GM06990 (cell line): ENCODE measurements at regions not wholly inside any gene's neighbourhood (a gene's known extent, or its start where the extent isn't known, plus 50 kb on each side); places are given as distances from the start of the nearest gene placed in this dataset.

ENCODE experiments used
- DNase-seq: peaks from one replicate; pipeline ENCODE4 v3.0.0-alpha.2; 2011; ENCODE audit not compliant: insufficient read length; ENCODE audit errors: extremely low read depth
- H3K27me3 ChIP-seq: replicated peaks from 2 replicates; pipeline ENCODE4 v1.6.0; 2011; ENCODE audit warnings: low read length; ENCODE audit not compliant: control insufficient read depth, insufficient read depth
- H3K36me3 ChIP-seq: 2 replicates; pipeline ENCODE4 v1.5.1; 2011; ENCODE audit warnings: low read length; ENCODE audit not compliant: control insufficient read depth, insufficient read depth
- H3K4me3 ChIP-seq: replicated peaks from 2 replicates; pipeline ENCODE4 v1.5.1; 2011; ENCODE audit warnings: low read depth, mild to moderate bottlenecking, control low read depth, low read length
- TF ChIP-seq, protein P1 (sequence below): IDR thresholded peaks from 2 replicates; pipeline ENCODE4 v1.5.1; 2011; ENCODE audit warnings: low read length, control low read depth, mild to moderate bottlenecking, inconsistent platforms; ENCODE audit not compliant: insufficient read depth, poor library complexity, severe bottlenecking

- no peaks in the 10 kb centered on the region for H3K36me3 ChIP-seq
- no peaks in the 10 kb centered on the region for H3K27me3 ChIP-seq
- no peak overlapping the region for H3K4me3 ChIP-seq
- no peak for DNase-seq
- TF ChIP-seq, protein P1, sequence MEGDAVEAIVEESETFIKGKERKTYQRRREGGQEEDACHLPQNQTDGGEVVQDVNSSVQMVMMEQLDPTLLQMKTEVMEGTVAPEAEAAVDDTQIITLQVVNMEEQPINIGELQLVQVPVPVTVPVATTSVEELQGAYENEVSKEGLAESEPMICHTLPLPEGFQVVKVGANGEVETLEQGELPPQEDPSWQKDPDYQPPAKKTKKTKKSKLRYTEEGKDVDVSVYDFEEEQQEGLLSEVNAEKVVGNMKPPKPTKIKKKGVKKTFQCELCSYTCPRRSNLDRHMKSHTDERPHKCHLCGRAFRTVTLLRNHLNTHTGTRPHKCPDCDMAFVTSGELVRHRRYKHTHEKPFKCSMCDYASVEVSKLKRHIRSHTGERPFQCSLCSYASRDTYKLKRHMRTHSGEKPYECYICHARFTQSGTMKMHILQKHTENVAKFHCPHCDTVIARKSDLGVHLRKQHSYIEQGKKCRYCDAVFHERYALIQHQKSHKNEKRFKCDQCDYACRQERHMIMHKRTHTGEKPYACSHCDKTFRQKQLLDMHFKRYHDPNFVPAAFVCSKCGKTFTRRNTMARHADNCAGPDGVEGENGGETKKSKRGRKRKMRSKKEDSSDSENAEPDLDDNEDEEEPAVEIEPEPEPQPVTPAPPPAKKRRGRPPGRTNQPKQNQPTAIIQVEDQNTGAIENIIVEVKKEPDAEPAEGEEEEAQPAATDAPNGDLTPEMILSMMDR, result no peak
These were observed 145.7 kb upstream of the DLX2 start for GRCh38 chr2:172248381-172248780.

DNA sequence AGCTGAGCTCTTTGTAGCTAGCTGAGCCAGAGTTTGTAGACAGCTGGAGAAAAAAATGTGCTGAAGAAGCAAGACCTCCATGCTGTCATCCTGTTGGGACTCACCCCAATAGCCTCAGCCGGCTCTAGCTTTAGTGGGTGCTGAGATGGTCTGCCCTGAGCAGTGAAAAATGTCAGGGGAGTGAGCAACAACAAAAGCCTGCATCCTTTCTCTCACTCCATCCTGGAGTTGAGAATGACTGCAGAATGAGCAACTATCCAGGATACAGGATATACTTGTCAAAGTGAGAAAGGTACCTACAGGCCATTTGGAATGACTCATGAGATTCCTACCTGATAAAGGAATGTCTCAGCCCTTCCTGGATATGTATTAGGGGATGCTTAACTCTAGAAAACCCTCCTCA lies 146.1 kb upstream of the DLX2 start:
- no peak for DNase-seq
- Histone ChIP-seq H3K4me3 (no peak overlapping the region), H3K27me3 (no peaks in the 10 kb centered on the region), H3K36me3 (no peaks in the 10 kb centered on the region)
- TF ChIP-seq, protein P1, result no peak

- TF ChIP-seq, protein P1, result no peak
- no peaks in the 10 kb centered on the region for H3K36me3 ChIP-seq
- DNase-seq, result no peak
- no peaks in the 10 kb centered on the region for H3K27me3 ChIP-seq
- no peak overlapping the region for H3K4me3 ChIP-seq
These were observed 146.6 kb upstream of the DLX2 start for GRCh38 chr2:172249334-172249733.

GRCh38 chr2:172249986-172250385 lies 147.3 kb upstream of the DLX2 start:
- no peak for DNase-seq
- TF ChIP-seq, protein P1, result no peak

GRCh38 chr2:172251231-172251630 lies 148.5 kb upstream of the DLX2 start:
- H3K27me3 ChIP-seq, result no peaks in the 10 kb centered on the region
- no peaks in the 10 kb centered on the region for H3K36me3 ChIP-seq
- DNase-seq, result no peak
- no peak overlapping the region for H3K4me3 ChIP-seq
- TF ChIP-seq, protein P1, result no peak

More at GRCh38 chr2:172249986-172250385, 147.3 kb upstream of the DLX2 start:
- H3K36me3 ChIP-seq, result no peaks in the 10 kb centered on the region
- no peak overlapping the region for H3K4me3 ChIP-seq
- H3K27me3 ChIP-seq, result no peaks in the 10 kb centered on the region

- Histone ChIP-seq H3K4me3 (no peak overlapping the region), H3K36me3 (no peaks in the 10 kb centered on the region), H3K27me3 (no peaks in the 10 kb centered on the region)
- TF ChIP-seq, protein P1, result no peak
- DNase-seq, result no peak
These were observed 149.5 kb upstream of the DLX2 start for GRCh38 chr2:172252154-172252553.
